NCI-H1694 treated with DMSO at 0.1 percent for 48 hours (cell line): ENCODE measurements at regions not wholly inside any gene's neighbourhood (a gene's known extent, or its start where the extent isn't known, plus 50 kb on each side); places are given as distances from the start of the nearest gene placed in this dataset.
"Not testable (repeated sequence)": the region's sequence is repeated elsewhere in the genome, so short reads cannot be mapped to it uniquely, and the experiment has no call there.

ENCODE experiments used
- DNase-seq: peaks from one replicate; lab custom pipeline; 2025; lab: John Stamatoyannopoulos, UW

DNA sequence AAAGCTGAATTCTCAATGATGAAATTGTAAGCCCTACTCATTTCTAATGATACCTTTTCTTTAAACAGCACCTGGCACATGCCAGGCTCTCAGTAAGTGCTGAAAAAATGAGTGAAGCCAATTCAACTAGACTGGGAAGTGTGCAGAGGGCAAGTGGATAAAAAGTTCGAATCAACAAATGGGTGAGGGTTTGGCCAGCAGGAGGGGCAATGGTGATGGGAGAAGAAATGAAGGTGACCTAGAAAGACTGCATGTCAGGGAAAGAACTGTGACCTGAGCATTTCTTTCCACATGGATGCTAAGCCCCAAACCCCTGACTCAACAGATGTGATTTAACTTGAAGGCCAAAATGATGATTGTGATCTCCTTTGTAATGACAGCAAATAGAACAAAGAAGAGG, 54.6 kb downstream of the DKK1 start:
- no peak for DNase-seq

DNA sequence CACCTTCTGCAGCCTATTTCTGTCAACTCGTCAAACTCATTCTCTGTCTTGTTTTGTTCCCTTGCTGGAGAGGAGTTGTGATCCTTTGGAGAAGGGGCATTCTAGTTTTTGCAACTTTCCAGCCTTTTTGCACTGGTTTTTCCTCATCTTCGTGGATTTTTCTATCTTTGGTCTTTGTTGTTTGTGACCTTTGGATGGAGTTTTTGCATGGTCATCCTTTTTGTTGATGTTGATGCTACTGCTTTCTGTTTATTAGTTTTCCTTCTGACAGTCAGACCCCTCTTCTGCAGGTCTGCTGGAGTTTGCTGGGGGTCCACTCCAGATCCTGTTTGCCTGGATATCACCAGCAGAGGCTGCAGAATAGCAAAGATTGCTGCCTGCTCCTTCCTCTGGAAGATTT, 60.1 kb downstream of the DKK1 start:
- DNase-seq, result not testable (repeated sequence)

DNA sequence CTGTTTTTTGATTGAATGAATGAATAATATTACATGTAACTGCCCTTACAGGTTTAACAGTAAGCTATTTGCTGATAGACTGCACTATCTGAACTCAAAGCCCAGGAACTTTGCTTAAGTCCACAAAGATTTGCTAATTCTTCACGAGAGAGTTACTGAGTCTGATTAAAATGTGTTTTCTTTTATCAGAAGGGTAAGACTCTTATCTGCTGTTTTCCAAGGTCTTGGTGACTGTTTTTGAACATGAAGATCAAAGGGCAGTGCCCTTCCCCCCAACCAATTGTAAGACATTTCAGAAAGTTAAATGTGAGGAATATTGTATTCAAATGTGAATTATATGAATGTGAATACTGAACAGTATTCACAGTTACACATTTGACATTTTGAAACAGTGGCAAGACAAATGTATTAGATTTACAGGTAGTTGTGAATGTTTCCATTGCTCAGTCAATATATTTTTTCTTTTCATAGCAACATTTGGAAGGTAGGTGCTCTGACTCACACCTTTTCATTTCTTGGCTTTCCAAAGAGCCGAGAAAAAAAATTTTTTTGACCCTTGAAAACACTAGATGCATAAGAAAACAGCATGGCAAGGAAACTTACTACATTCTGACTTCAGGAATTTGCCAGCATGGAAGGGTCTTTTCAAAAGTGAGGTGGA, 62.7 kb downstream of the DKK1 start:
- no peak for DNase-seq

DNA sequence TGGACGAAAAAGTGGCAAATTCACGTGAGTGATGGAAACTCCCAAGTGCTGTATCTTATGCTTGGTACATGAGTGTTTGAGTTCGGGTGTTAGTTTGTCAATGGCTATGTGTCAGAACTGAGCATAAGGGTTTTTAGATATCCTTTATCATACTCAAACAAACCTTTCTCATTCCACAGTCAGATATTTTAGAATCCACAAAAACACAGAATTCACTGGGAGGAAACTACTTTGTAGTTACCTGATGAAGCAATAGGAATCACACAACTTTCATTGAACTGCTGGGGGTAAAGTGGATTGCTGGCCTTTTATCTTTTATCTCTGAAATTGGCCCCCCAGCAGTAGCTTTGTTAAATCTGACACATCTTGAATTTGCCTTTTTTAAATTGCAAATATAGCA, 64.0 kb downstream of the DKK1 start:
- DNase-seq, result no peak

DNA sequence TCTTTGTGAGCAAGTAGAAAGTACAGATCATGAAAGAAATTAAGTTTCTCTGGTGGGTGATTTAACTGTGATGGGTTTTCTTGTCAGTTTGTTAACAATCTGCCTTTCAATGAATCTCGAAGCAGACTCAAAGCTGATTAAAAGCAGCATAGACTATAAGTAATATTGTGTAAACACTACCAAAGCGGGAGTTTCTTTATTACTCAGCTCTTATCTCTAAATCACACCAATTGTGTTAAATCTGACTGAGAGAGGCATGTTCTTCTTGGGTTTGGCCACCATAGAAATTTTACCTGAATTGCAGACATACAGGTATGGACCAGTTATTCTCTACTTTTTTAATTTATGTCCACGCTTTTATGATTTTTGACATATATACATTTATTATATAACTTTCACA, 65.2 kb downstream of the DKK1 start:
- no peak for DNase-seq

DNA sequence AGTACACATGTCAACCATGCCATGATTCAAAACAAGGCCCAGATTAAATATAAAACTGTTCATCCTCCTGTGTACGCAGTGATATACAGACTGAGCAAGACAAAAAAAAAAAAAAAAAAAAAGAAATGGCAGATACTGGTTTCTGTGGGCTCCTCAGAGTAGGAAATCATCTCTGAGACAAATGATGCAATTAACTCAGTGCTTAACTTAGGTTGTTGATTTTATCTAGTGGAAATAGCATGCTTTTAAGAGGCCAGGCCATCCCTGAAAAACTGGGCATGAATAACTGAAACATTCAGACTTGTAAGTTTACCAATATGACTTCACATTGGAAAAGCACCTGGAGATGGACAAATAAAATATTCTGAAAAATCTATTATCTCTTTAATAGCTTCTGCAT, 69.0 kb downstream of the DKK1 start:
- DNase-seq, result no peak

DNA sequence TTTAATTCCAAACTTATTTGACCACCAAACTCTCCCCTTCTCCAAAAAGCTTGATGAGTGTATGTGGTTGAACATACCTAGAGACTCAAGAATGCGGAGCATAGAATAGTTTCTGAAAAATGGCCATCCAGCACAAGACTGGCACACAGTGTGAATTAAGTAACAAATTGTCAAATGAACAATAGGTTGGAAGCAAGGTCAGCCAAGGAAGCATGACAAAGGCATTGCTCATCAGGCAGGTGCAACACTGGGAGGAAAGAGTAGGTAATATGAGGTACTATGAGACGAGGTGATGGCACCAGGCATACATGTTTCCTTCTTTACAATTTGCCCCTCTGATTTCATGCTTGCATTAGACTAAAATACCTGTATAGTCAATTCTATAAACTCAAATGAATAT, 73.7 kb downstream of the DKK1 start:
- no peak for DNase-seq

DNA sequence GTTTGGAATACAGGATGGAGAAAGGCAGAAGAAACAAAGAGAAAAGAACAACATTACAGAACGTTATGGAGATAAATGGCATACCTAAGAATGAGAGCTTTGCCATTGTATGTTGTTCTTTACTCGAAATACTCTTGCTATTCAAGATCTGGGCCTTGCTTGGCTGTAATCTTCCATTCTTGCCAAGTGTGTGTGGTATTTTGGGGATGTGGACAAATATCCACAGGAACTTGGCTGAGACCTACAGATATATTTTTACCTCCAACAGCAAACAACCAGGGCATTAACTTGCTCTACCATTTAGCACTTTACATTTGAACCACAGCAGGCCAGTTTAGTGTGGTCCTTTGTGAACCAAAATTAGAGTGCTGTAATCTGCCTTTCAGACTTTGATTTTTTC, 76.3 kb downstream of the DKK1 start:
- no peak for DNase-seq

DNA sequence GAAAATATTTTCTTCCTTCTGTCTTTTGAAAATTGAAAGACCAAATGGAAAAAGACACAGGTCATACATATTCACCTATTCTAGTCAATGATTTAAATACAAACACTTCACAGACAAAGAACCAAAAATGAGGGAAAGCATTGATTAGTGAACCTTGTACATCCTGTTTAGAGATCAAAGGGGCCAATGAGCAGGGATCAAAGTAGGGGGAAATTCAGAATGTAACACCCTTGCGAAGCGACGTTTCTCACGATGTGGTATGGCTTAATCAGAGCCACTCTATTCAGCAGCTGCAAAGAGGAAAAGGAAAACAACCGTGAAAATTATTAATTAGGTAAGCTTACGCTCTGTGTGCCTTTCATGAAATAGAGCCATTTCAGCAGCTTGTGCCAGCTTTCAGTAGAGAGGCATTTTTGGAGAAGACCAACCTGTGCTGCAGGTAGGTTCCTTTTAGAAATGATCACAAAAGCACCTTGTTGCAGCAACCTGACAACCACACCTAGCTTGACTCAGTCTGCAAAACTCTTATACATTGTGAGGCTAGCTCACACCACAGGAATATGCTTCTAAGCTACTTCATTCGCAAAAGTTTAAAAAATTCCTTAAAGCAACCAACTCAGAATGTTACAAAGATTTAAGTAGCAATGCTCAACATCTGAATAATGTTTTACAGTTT, 78.0 kb downstream of the DKK1 start:
- DNase-seq, result no peak

DNA sequence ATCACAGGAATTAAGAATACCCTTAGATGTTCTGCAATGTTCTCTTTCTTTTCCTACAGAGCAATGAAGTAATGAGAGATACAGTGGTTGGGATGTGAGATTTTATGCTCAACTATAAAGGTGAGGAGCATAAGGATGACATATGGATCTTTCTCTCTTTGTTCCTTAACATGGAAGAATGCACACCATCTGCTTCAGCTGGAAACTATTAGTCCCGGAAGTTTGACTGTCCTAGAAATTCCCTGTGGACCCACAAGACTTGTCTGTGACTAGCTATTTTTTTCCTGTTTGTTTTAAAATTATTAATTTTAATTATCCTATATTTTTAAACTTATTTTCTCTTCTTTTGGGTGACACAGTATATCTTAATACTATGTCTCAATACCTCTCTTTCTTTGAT, 80.2 kb downstream of the DKK1 start:
- DNase-seq, result no peak

DNA sequence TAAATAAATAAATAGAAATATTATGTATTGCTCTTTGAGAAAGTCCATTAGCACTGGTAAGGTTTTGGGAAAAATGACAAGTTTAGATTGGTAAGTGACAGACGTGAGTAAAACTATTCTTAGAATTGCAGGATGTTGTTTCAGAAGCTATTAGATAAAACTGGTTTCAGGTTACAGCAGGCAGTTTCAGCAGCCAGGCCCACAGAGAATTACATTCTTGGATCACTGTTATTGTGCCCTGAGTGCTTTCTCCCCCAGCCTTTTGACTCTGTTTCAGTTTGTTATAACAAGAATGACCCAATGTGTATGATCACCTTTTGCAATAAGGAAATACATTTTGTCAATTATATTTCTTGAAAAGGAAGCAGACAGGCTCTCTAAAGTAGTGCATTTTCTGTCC, 86.5 kb downstream of the DKK1 start:
- no peak for DNase-seq

DNA sequence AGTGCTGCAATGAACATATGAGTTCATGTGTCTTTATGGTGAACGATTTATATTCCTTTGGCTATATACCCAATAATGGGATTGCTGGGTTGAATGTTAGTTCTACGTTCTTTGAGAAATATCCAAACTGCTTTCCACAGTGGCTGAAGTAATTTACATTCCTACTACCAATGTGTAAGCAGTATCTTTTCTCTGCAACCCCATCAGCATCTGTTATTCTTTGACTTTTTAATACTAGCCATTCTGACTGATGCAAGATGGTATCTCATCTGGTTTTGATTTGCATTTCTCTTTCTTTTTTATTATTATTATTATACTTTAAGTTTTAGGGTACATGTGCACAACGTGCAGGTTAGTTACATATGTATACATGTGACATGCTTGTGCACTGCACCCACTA, 89.7 kb downstream of the DKK1 start:
- not testable (repeated sequence) for DNase-seq

DNA sequence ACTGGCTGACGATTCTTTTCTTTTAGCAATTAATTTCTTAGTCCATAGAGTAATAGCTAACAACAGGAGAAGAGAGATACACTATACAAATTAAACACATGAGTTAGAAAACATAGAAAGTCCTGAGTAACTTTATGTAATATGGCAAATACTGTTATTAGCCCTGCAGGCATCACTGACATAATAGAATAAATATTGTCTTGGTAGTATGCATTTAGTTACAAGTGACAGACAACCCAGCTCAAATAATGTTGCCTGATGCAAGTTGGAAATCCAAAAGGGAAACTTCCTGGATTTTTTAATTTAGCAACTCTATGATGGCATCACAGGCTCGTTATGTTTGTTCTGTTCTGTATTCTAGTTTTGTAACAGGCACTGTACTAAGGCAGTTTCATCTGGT, 95.1 kb downstream of the DKK1 start:
- no peak for DNase-seq

DNA sequence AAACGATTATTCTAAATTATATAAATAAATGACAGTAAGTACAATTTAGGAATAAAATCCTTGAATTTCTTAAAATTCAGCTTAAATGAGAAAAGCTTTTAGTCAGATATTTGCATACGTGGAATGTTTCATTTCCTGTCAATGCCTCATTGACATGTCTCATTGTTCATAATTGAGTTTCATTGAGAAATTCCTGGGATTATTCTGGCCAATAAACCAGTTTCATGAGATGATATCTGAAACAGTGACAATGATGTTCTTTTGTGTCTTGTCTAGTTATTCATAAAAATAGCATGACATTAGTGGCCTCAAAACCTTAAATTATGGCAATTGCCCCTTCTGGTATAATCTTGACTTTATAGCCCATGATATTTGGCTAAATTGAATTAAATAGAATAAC, 95.8 kb downstream of the DKK1 start:
- no peak for DNase-seq

DNA sequence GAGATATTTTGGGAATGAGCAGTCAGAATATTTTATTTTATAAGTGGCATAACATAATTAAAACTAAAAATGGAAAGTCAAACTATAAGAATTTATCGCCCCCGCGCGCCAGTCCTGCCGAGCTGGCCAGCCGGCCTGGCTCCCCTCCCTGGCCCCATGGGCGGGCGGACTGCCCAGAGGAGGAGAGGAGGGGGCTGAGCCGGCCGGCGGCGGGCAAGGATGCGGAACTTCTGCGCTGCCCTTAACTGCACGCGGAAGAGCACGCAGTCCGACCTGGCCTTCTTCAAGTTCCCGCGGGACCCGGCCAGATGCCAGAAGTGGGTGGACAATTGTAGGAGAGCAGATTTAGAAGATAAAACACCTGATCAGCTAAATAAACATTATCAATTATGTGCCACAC, 96.8 kb downstream of the DKK1 start:
- no peak for DNase-seq

DNA sequence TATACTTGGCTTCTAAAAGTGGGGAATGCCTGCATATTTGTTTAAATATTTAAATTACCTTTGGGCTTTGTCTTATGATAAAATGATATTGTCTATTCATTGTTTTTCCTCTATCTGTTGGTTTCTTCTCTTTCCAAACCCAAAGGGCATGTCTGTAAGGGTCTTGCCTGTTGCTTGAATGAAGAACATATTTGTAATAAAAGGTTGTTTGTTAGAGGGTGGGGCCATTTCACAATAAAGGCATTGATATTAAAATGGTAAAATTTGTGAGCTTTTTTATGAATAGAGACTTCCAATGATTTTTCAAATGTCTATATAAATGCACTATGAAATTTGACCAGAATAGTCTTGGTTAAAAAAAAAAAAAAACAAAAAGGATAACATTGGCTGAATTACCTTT, 105.2 kb downstream of the DKK1 start:
- no peak for DNase-seq

DNA sequence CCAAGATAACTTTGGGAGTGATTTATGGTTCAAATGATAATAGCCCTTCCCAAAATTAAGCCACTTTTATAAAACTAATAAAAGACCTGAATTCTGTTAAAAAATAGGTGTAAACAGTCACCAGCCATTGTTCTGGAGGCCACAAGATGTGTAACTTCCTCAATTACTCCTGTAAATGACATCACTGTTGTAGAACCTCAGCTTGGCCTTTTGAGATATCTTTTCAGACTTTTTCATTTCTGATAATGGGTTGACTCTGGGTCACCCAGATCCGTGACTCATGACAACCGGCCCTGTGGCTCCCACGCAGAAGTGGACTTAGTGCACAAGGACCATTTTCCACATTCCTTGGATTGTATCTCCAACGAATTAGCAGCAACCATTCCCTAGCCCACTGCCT, 106.6 kb downstream of the DKK1 start:
- no peak for DNase-seq

DNA sequence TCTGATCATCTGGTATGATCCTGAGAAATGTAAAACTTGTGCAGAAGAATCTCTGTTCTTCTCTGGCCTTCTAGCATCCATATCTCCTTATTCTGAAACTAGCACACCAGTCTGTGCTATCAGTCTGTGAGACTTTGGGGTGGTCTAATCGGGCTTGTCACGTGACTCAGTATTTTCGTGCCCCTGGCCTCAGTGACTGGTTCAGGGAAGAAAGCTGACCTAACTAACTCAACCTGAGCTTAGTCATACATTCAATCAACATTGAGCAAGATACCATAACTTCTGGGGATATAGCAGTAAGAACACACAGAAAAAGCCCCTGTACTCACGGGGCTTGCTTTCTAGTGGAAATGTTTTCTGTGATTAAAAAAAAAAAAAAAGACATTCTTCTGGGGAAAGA, 109.3 kb downstream of the DKK1 start:
- no peak for DNase-seq

DNA sequence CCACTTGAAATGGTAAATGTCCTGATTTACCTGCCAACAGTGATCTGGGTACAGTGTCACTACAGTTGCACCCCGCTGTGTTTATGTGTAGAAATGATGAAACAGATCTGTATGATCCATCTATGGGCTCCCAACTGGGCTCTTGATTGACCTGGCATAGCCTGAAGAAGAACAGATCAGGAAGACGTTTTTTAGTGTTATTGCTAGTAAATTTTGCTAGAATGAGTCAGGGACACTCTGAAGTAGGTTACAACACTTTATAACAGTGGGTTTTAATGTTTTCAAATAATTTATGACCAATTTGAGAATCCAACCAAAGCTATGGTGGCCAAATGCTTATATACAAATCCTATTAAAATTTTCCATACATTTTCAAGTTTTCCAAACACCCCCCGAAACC, 110.3 kb downstream of the DKK1 start:
- no peak for DNase-seq

DNA sequence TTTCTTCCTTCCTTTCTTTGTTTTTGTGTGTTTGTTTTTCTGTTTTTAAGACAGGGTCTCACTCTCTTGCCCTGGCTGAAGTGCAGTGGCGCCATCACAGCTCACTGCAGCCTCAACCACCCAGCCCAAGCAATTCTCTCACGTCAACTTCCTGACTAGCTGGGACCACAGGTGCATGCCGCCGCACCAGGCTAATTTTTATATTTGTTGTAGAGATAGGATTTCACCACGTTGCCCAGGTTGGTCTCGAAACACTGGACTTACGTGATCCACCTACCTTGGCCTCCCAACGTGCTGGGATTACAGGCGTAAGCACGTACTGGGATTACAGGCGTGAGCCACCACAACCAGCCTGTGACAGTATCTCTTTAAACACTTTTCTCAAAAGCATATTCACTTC, 120.7 kb downstream of the DKK1 start:
- no peak for DNase-seq

DNA sequence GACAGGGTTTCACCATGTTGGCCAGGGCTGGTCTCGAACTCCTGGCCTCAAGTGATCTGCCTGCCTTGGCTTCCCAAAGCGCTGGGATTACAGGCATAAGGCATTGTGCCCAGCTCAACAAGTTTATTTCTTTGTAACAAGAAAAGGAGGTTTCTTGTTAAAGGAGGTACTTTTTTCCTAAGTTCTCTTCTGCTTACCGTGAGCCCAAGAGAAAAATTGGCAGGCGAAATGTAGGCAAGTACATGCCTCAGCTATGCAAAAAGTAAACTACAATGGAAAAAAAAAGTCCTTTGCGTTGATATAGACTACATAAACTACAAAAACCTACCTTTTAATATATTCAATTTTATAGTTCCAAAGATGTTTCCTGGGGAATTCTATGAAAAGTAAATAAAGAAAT, 122.6 kb downstream of the DKK1 start:
- no peak for DNase-seq

DNA sequence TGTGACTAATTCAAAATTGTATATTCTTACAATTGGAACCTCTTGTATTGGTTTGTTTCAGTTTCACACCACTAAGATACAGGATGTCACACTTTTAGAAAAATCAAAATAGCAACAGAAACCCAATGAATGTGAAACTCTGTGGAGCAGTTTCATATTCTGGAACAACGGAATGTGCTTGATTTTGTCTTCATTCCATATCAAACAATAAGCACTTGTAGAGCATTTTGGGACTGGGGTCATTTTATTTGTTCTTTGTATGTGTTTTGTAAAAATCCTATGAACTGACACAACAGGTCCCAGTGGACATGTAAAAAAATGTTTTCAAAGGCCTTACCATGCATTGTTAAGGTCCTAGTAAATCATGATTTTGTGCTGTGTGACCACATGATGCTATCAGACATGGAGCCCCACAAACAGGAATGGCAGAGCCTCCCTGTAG, 123.1 kb downstream of the DKK1 start:
- no peak for DNase-seq

DNA sequence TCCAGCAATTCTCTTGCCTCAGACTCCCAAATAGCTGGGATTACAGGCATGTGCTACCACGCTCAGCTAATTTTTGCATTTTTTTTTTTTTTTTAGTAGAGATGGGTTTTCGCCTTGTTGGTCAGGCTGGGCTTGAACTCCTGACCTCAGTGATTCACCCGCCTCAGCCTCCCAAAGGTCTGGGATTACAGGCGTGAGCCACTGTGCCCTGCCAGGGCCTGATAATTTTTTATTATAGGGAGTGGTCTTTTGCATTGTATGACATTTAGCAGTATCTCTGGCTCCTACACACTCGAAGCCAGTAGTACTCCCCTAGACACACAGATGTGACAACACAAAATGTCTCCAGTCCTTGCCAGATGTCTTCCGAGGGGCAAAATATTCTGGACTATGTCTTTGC, 124.0 kb downstream of the DKK1 start:
- no peak for DNase-seq

DNA sequence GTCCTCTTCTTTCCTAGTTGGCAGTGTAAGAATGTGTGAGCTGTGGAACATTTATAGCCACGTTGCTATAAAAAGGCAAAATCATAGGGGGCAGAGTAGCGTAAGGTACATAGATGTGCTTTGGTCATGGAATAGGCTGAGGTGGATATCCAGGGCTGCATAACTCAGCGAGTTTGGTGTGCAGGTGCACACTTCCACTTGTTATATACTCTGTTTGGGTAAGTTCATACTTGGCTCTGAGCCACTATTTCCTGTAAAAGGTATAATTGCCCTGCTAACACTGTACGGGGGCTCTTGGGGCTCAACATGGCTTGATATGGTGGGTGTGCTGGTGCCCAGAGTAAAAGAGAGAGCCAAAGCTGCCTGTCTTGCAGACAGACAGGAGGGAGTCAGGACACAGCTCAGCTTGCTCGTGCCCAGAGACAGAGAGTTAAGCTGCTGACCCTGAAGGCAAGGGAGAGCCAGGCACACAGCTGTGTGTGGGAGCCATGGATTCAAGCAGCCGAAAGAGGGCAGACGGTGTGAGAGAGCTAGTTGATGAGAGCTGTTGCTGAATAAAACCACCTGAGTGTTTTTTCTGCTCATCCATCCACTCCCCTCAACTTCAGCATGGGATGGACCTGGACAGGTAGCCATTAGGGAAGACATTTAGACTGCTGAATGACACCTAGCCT, 126.7 kb downstream of the DKK1 start:
- no peak for DNase-seq
